CD14-positive monocyte (primary cell): ENCODE measurements at regions not wholly inside any gene's neighbourhood (a gene's known extent, or its start where the extent isn't known, plus 50 kb on each side); places are given as distances from the start of the nearest gene placed in this dataset.

Experiments used
- DNase-seq, 3 donors: peaks; one replicate each; pipeline ENCODE4 v3.0.0-alpha.2; 2011 to 2022
- H2AFZ ChIP-seq: 2 replicates; pipeline ENCODE4 v1.6.0; 2012; ENCODE audit warnings: mild to moderate bottlenecking, low read depth, low read length, inconsistent platforms; ENCODE audit not compliant: insufficient read depth, poor library complexity, severe bottlenecking
- H3K27ac ChIP-seq, 2 donors: 1 replicate in 1 of 2; 2 replicates in 1 of 2; pipeline ENCODE4 v1.5.1; 2012 to 2013; ENCODE audit warnings: low read length in 2 of 2, control low read depth in 1 of 2, inconsistent platforms in 1 of 2, low read depth in 1 of 2, mild to moderate bottlenecking in 1 of 2
- H3K27me3 ChIP-seq, 2 donors: one replicate each; pipeline versions ENCODE4 v1.6.0 to v1.6.1; 2011 to 2013; ENCODE audit warnings: low read length in 2 of 2; ENCODE audit not compliant: control insufficient read depth in 2 of 2, insufficient read depth in 2 of 2
- H3K36me3 ChIP-seq, 2 donors: replicated peaks in 1 of 2; 1 replicate in 1 of 2; 2 replicates in 1 of 2; pipeline versions ENCODE4 v1.5.1 to v1.6.1; 2012 to 2013; ENCODE audit warnings: low read length in 2 of 2, control low read depth in 1 of 2, inconsistent platforms in 1 of 2, mild to moderate bottlenecking in 1 of 2; ENCODE audit not compliant: insufficient read depth in 2 of 2, control insufficient read depth in 1 of 2
- H3K4me1 ChIP-seq, 2 donors: 1 replicate in 1 of 2; 2 replicates in 1 of 2; pipeline versions ENCODE4 v1.5.1 to v1.6.1; 2012 to 2013; ENCODE audit warnings: low read length in 2 of 2, control low read depth in 1 of 2, inconsistent platforms in 1 of 2, mild to moderate bottlenecking in 1 of 2, moderate library complexity in 1 of 2; ENCODE audit not compliant: insufficient read depth in 2 of 2, control insufficient read depth in 1 of 2
- H3K4me2 ChIP-seq: replicated peaks from 2 replicates; pipeline ENCODE3; 2012; ENCODE audit warnings: low read length, moderate library complexity, mild to moderate bottlenecking; ENCODE audit not compliant: poor library complexity, severe bottlenecking; ENCODE audit errors: extremely low read depth
- H3K4me3 ChIP-seq, 3 experiments: fragments of 200-600 bp in 1 of 3; sonication (generic) in 1 of 3; replicated peaks in 1 of 3; 1 replicate in 2 of 3; 2 replicates in 1 of 3; pipeline ENCODE4 v1.5.1; 2011 to 2013; ENCODE audit warnings: low read length in 3 of 3, mild to moderate bottlenecking in 3 of 3, control low read depth in 2 of 3, low read depth in 2 of 3, inconsistent platforms in 1 of 3, moderate library complexity in 1 of 3
- H3K79me2 ChIP-seq: 2 replicates; pipeline ENCODE4 v1.6.0; 2012; ENCODE audit warnings: mild to moderate bottlenecking, control low read depth, inconsistent platforms, low read length, moderate library complexity; ENCODE audit not compliant: insufficient read depth
- H3K9ac ChIP-seq: 2 replicates; pipeline ENCODE4 v1.6.0; 2017; ENCODE audit warnings: low read length, mild to moderate bottlenecking; ENCODE audit not compliant: insufficient read depth, poor library complexity, severe bottlenecking
- H3K9me3 ChIP-seq, 2 donors: replicated peaks in 1 of 2; 1 replicate in 1 of 2; 2 replicates in 1 of 2; pipeline versions ENCODE4 v1.5.1 to v1.6.1; 2012 to 2013; ENCODE audit warnings: low read length in 2 of 2, control low read depth in 1 of 2; ENCODE audit not compliant: control insufficient read depth in 1 of 2, insufficient read depth in 1 of 2
- H4K20me1 ChIP-seq: 2 replicates; pipeline ENCODE4 v1.6.0; 2012; ENCODE audit warnings: mild to moderate bottlenecking, low read length, control low read depth, moderate library complexity; ENCODE audit not compliant: insufficient read depth
- H3K27ac Mint-ChIP-seq, 7 donors: one replicate each; pipeline ENCODE4 v1.8.0; 2020; ENCODE audit warnings: mild to moderate bottlenecking in 7 of 7, mixed read lengths in 7 of 7, moderate library complexity in 6 of 7, inconsistent platforms in 2 of 7
- H3K27me3 Mint-ChIP-seq, 3 donors: one replicate each; pipeline ENCODE4 v1.8.0; 2021 to 2022; ENCODE audit warnings: low read depth in 3 of 3, mild to moderate bottlenecking in 3 of 3, mixed read lengths in 3 of 3, moderate library complexity in 3 of 3, inconsistent platforms in 1 of 3
- H3K36me3 Mint-ChIP-seq, 2 donors: one replicate each; pipeline ENCODE4 v1.8.0; 2020; ENCODE audit warnings: mixed read lengths in 2 of 2, inconsistent platforms in 1 of 2, mild to moderate bottlenecking in 1 of 2
- H3K4me1 Mint-ChIP-seq: one replicate; pipeline ENCODE4 v1.8.0; 2020; ENCODE audit warnings: mild to moderate bottlenecking, mixed read lengths
- H3K4me3 Mint-ChIP-seq, 2 donors: one replicate each; pipeline ENCODE4 v1.8.0; 2020; ENCODE audit warnings: mild to moderate bottlenecking in 2 of 2, mixed read lengths in 2 of 2, moderate library complexity in 1 of 2
- H3K9me3 Mint-ChIP-seq, 7 donors: one replicate each; pipeline ENCODE4 v1.8.0; 2020 to 2022; ENCODE audit warnings: mixed read lengths in 7 of 7, mild to moderate bottlenecking in 6 of 7, moderate library complexity in 6 of 7, inconsistent platforms in 2 of 7
- CTCF ChIP-seq: fragments of 200-600 bp; IDR thresholded peaks from one replicate; pipeline ENCODE4 v1.8.0; 2022; ENCODE audit warnings: antibody characterized with exemption, mild to moderate bottlenecking
- WGBS: methylation state at CpG from one replicate; pipeline ENCODE4 v1.1.5; 2013; ENCODE audit warnings: missing lambda C conversion rate; ENCODE audit not compliant: insufficient coverage; 5-methylcytosine and 5-hydroxymethylcytosine counted together
- intact Hi-C, 2 donors: fragments of 100-400 bp; cut with micrococcal nuclease; formaldehyde crosslinking; loops; one replicate each; pipeline versions ENCODE4 v1.15.0 to v1.15.1; 2023

- no peak for DNase-seq
- H4K20me1 ChIP-seq = no peaks in the 10 kb centered on the region
- no peak overlapping the region for H2AFZ ChIP-seq
- peaks cover 20 to 32% (median 29%) of the 10 kb centered on the region in 3 donors for H3K27me3 Mint-ChIP-seq
- no peak overlapping the region for H3K4me3 ChIP-seq
- no peak overlapping the region for H3K4me2 ChIP-seq
- no peak overlapping the region for H3K4me3 Mint-ChIP-seq
- peaks cover 8% of the 10 kb centered on the region for H3K4me1 Mint-ChIP-seq
- H3K4me1 ChIP-seq = peaks cover 0 to 7% of the 10 kb centered on the region in 2 donors
- H3K79me2 ChIP-seq = no peaks in the 10 kb centered on the region
- H3K9me3 ChIP-seq = peaks cover 0 to 16% of the 10 kb centered on the region in 2 donors
- H3K27me3 ChIP-seq = peaks cover 28 to 29% of the 10 kb centered on the region in 2 donors
- H3K9ac ChIP-seq = no peak overlapping the region
- H3K27ac ChIP-seq = no peak overlapping the region
- WGBS = no CpG with 5 or more reads among the region's 4 CpGs
- H3K36me3 Mint-ChIP-seq = no peaks in the 10 kb centered on the region
- no peak overlapping the region for H3K27ac Mint-ChIP-seq
- H3K9me3 Mint-ChIP-seq = peaks cover 0 to 16% (median 10%) of the 10 kb centered on the region in 7 donors
- intact Hi-C loops = no loop called here
- TF ChIP-seq CTCF = no peak
- no peaks in the 10 kb centered on the region for H3K36me3 ChIP-seq
Measured at GRCh38 chr15:47179988-47180387, 537.3 kb upstream of the SEMA6D start.

GRCh38 chr15:47182818-47183217, 534.5 kb upstream of the SEMA6D start:
- intact Hi-C loops = no loop called here
- Histone ChIP-seq H3K79me2 (no peaks in the 10 kb centered on the region), H3K9ac (no peak overlapping the region), H3K27me3 (peaks cover 49 to 53% of the 10 kb centered on the region in 2 donors), H3K27ac (no peak overlapping the region), H3K4me1 (peaks cover 0 to 7% of the 10 kb centered on the region in 2 donors), H4K20me1 (no peaks in the 10 kb centered on the region), H3K36me3 (no peaks in the 10 kb centered on the region), H3K4me2 (no peak overlapping the region), H3K4me3 (no peak overlapping the region), H2AFZ (no peak overlapping the region), H3K9me3 (peaks cover 0 to 23% of the 10 kb centered on the region in 2 donors)
- Mint-ChIP-seq H3K36me3 (no peaks in the 10 kb centered on the region), H3K27me3 (peaks cover 33 to 53% (median 47%) of the 10 kb centered on the region in 3 donors), H3K4me1 (peaks cover 13% of the 10 kb centered on the region), H3K4me3 (peak overlapping the region in 1 of 2 donors; percentile 46), H3K27ac (no peak overlapping the region), H3K9me3 (peaks cover 0 to 14% (median 11%) of the 10 kb centered on the region in 7 donors)
- DNase-seq = no peak
- no CpG with 5 or more reads among the region's 2 CpGs for WGBS
- TF ChIP-seq CTCF = no peak
